ENCODE measurements at regions not wholly inside any gene's neighbourhood (a gene's known extent, or its start where the extent isn't known, plus 50 kb on each side); places are given as distances from the start of the nearest gene placed in this dataset.

GRCh38 chr4:145340071-145340675 is 141.5 kb upstream of the SMAD1 start:
- TF ChIP-seq CTCF (IDR thresholded peaks at IDR 0.05) (no peak), POLR2A (IDR thresholded peaks at IDR 0.05) (no peak)
